SK-N-SH treated with all-trans-retinoic acid at 6 μM for 48 hours (cell line): ENCODE measurements at regions not wholly inside any gene's neighbourhood (a gene's known extent, or its start where the extent isn't known, plus 50 kb on each side); places are given as distances from the start of the nearest gene placed in this dataset.

Source experiments
- ARNTL ChIP-seq: fragments of 450-650 bp; formaldehyde crosslinking; IDR thresholded peaks from 2 replicates; pipeline ENCODE4 v1.5.0; 2020; ENCODE audit warnings: low read depth, mild to moderate bottlenecking, moderate library complexity, borderline replicate concordance
- BACH2 ChIP-seq: fragments of 250-450 bp; sonication (Bioruptor Pico); IDR thresholded peaks from 2 replicates; pipeline ENCODE4 v1.9.0; 2021; ENCODE audit warnings: mild to moderate bottlenecking, borderline replicate concordance
- CSDC2 ChIP-seq: fragments of 250-450 bp; sonication (Bioruptor Pico); IDR thresholded peaks from 2 replicates; pipeline ENCODE4 v1.5.0; 2020; ENCODE audit warnings: mild to moderate bottlenecking, moderate library complexity
- ESRRG ChIP-seq: fragments of 250-450 bp; sonication (Bioruptor Pico); IDR thresholded peaks from 2 replicates; pipeline ENCODE4 v1.6.1; 2021; ENCODE audit warnings: mild to moderate bottlenecking
- PPARA ChIP-seq: fragments of 250-450 bp; sonication (Bioruptor Pico); IDR thresholded peaks from 2 replicates; pipeline ENCODE4 v1.5.0; 2020; ENCODE audit warnings: mild to moderate bottlenecking, borderline replicate concordance
- RARB ChIP-seq: fragments of 250-450 bp; sonication (Bioruptor Pico); IDR thresholded peaks from 2 replicates; pipeline ENCODE4 v1.8.0; 2021; ENCODE audit warnings: mild to moderate bottlenecking, moderate library complexity
- SNAI2 ChIP-seq: fragments of 250-450 bp; sonication (Bioruptor Pico); IDR thresholded peaks from 2 replicates; pipeline ENCODE4 v1.5.0; 2020; ENCODE audit warnings: mild to moderate bottlenecking, moderate library complexity
- ZFP30 ChIP-seq: fragments of 450-650 bp; formaldehyde crosslinking; IDR thresholded peaks from 2 replicates; pipeline ENCODE4 v1.5.0; 2022; ENCODE audit warnings: mild to moderate bottlenecking, moderate library complexity
- ZNF8 ChIP-seq: fragments of 450-650 bp; formaldehyde crosslinking; IDR thresholded peaks from 2 replicates; pipeline ENCODE4 v1.5.0; 2020; ENCODE audit warnings: mild to moderate bottlenecking, moderate library complexity
- TF ChIP-seq, protein P1 (sequence below): fragments of 250-450 bp; sonication (Bioruptor Pico); IDR thresholded peaks from 2 replicates; pipeline ENCODE4 v1.8.0; 2020; ENCODE audit warnings: mild to moderate bottlenecking, moderate library complexity, borderline replicate concordance

DNA sequence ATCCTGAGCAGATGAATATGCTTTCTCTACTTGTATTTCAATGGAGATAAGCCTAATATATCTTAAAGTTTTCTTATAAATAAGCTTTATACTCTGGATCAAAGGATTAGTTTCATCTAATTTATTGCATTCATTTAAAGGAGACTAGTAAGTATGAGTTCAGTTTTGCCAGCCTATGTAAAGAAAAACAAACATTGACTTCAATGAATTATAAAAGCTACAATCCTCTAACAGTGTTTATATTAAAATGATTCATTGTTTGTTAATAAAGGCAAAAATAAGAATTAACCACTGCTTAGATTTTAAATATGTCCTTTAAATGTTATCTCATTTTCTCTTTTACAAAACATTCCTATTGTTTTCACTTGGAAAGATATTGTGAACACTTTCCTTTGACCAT lies 566.0 kb downstream of the EPHA4 start:
- TF ChIP-seq, protein P1, sequence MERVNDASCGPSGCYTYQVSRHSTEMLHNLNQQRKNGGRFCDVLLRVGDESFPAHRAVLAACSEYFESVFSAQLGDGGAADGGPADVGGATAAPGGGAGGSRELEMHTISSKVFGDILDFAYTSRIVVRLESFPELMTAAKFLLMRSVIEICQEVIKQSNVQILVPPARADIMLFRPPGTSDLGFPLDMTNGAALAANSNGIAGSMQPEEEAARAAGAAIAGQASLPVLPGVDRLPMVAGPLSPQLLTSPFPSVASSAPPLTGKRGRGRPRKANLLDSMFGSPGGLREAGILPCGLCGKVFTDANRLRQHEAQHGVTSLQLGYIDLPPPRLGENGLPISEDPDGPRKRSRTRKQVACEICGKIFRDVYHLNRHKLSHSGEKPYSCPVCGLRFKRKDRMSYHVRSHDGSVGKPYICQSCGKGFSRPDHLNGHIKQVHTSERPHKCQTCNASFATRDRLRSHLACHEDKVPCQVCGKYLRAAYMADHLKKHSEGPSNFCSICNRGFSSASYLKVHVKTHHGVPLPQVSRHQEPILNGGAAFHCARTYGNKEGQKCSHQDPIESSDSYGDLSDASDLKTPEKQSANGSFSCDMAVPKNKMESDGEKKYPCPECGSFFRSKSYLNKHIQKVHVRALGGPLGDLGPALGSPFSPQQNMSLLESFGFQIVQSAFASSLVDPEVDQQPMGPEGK (CRISPR knock-in tag): no peak
- TF ChIP-seq BACH2 (CRISPR knock-in tag): no peak
- no peak for TF ChIP-seq PPARA (CRISPR knock-in tag)
- TF ChIP-seq ESRRG (CRISPR knock-in tag): no peak
- TF ChIP-seq SNAI2 (CRISPR knock-in tag): no peak
- no peak for TF ChIP-seq ZNF8
- no peak for TF ChIP-seq ARNTL
- TF ChIP-seq RARB: no peak
- TF ChIP-seq ZFP30 (CRISPR knock-in tag): no peak
- TF ChIP-seq CSDC2 (CRISPR knock-in tag): no peak
